ENCODE measurements at regions not wholly inside any gene's neighbourhood (a gene's known extent, or its start where the extent isn't known, plus 50 kb on each side); places are given as distances from the start of the nearest gene placed in this dataset.

- no peak for FAIRE-seq
- DNase-seq (ENCODE audit: low spot score): peak; percentile 74
Measured at GRCh38 chr6:11366183-11366933, 133.9 kb upstream of the NEDD9 start.

DNA sequence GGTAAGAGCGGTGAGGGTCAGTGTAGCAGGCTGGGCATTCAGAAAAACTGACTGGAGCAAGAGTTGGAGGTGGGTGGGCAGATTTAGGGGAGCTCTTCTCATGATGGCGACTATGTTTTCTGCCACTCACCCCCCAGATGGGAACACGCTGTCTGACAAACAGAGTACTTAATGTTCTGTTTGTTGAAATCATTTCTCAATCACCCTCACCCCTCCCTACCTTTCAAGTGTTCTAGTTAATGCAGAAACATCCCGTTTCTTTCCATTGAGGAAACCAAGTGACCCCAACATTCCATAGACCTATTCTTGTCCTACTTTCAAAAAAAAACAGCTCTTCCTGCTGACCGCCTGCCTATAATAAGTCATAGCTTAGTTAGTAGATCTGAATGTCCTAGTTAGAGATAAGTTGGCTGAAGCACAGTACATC is 132.5 kb upstream of the NEDD9 start:
- FAIRE-seq: no peak
- peak; percentile 15 for DNase-seq (ENCODE audit: low spot score)

- FAIRE-seq: no peak
Measured at GRCh38 chr6:11363881-11364576, 131.6 kb upstream of the NEDD9 start.

DNA sequence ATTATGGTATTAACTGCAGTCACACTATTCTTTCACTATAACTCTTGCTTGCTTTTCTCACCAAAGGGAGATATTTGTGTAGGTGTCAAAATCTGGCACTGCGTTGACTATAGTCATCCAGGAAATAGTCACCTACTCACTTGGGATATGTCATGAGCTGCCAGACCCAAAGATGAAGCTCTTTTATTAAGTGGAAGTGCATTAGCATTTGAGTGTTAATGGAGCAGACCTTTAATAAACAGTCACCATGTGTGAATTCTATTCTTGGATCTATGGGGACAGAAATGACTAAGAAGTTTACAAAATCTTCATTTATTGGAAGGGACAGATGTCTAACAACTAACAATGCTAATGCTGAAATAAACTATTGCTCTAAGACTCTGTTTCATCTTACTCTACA is 130.1 kb upstream of the NEDD9 start:
- no peak for FAIRE-seq
- DNase-seq (ENCODE audit: low spot score): no peak

More at GRCh38 chr6:11363881-11364576, 131.6 kb upstream of the NEDD9 start:
- peak; percentile 48 for DNase-seq (ENCODE audit: low spot score)

GRCh38 chr6:11358904-11359830 is 126.7 kb upstream of the NEDD9 start:
- no peak for DNase-seq (ENCODE audit: low spot score)
- no peak for FAIRE-seq

DNA sequence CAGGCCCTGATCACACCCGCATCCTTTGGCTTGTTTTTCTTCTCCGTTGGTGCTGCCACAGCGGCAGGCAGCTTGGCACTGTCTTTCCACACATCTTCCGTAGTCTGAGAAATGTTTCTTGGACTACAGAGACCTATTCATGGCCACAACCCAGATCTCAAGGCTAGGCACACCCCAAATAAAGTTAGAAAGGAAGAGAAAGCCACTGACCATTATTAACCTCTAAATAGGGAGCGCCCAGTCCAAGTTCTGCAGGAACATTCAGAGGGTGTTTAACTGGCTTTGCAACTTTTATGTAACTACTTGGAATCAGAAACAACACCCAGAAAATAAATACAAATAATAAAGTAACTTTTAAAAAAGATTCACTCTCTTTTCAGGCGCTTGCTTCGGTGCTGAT is 124.8 kb upstream of the NEDD9 start:
- no peak for DNase-seq (ENCODE audit: low spot score)
- FAIRE-seq: no peak

DNA sequence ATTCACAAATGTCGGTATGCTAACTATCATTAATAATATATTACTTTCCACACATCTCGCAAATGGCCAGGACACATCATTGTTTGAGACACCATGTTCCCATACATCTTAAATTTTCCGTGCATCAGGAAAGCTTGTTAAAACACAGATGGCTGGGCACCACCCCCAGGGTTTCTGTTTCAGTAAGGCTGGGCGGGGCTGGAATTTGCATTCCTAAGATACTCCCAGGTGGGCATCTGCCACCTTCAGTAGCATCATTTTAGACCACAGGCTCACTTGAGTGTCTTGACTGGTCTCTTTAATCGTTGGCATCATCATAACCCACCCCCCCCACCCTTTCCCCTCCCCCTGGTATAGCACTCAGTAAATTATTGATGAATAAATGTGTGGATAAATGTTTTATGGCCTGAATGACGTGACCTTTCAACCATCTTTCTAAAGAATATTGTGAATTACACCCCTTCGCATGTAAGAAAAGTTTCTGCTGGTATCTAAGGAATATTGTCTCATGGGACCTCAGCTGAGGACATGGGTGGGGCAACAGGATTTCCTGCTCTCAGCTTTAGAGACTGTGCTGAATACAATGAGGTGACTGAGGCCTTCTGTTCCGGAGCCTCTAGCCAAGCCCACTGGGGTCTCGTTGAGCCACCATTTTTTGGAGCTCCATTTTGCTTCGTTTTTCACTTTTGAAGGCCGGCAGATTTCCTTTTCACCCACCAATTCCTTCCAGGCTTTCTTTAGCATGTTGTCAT is 124.1 kb upstream of the NEDD9 start:
- DNase-seq (ENCODE audit: low spot score) (no peak), FAIRE-seq (no peak)

- FAIRE-seq (no peak), DNase-seq (ENCODE audit: low spot score) (no peak)
Measured at GRCh38 chr6:11353921-11354389, 121.5 kb upstream of the NEDD9 start.

- no peak for FAIRE-seq
- no peak for DNase-seq (ENCODE audit: low spot score)
Measured at GRCh38 chr6:11350294-11350693, 117.8 kb upstream of the NEDD9 start.

DNA sequence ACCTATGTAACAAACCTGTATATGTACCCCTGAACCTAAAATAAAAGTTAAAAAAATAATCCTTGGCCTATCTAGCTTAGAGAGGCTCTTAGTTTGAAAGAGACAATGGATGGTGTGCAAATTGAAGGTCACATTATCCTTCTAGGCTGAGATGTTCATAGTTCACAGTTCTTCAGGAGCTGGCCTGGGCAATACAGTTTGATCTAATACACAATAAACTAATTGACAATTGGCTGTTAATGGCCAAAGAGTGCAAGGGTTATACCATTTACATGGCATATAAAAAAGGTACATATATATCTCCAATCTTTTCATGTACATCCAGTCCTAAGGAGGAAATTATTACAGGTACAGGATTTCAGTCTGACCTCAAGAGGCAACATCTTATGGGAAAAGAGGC is 117.4 kb upstream of the NEDD9 start:
- no peak for DNase-seq (ENCODE audit: low spot score)

DNA sequence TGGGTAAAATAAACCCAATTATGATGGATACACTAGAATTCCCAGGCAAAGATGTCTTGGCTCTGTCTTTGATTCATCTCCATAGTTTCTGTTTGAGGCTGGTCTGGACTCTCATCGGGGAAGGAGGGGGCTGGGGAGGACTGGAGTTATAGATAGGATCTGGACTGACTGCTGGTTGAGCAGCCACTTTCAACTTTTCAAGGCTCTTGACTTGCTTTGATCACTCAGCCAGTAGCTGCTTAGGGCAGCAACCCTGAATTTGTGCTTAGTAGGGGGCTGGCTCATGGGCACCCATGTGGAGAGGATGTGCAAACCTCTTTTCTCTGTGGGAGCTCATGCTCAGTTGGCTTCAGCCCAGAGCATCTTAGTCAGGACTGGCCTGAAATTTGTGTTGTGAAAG is 114.0 kb upstream of the NEDD9 start:
- FAIRE-seq (no peak), DNase-seq (ENCODE audit: low spot score) (peak; percentile 35)

More for the DNA sequence above, 117.4 kb upstream of the NEDD9 start:
- FAIRE-seq: no peak

- FAIRE-seq (no peak), DNase-seq (ENCODE audit: low spot score) (no peak)
Measured at GRCh38 chr6:11345536-11345935, 113.1 kb upstream of the NEDD9 start.

DNA sequence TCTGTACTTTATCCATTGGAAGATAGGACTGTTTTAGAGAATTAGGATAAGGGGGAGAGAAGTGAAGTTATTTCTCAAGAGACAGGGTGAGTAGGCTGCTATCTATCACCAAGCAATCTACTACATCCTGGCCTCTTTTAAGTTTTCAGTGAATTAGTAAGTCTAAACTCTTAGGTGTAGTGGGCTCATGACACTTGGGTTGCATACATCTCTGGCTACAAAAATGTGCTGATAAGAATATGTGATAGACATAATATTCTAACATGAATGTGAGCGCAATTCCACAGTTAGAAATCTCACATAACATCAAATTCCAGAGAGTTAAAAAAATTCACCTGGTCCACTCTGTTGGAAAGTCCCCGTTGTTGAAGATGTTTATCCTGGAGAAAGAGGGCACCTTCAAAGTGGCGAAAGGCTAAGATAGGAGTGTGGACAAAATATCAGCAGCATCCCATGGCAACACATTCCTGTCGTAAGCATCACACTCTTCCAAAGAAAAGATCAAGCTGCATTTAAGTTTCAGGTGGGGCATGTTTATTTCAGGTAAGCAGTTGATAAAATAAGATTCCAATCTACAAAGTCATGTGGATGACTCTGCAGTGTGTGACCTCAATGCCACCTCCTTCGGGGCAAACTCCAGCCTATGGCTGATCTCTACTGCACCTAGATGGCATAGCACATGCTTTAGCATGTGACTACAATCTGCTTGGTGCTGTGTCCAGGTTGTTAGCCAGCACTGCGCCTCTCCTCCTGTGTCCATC is 111.7 kb upstream of the NEDD9 start:
- DNase-seq (ENCODE audit: low spot score) (peak; percentile 74), FAIRE-seq (no peak)

DNA sequence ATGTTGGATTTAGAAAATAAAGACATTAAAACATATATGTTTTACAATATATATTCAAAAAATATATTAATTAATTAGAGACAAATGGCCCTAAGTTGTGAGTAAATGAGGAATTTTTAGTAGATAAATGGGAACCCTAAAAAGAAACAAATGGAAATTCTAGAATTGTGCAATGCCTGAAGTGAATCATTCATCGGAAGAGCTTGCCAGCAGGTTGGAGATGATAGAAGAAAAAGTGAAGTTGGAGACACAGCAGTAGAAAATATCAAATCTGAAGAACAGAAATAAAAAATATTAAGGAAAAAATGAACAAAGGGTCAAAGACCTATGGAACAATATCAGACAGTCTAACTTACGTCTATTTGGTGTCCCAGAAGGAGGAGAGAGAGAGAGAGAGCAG is 109.4 kb upstream of the NEDD9 start:
- DNase-seq (ENCODE audit: low spot score) (no peak), FAIRE-seq (no peak)

- FAIRE-seq (no peak), DNase-seq (ENCODE audit: low spot score) (no peak)
Measured at GRCh38 chr6:11341303-11341702, 108.8 kb upstream of the NEDD9 start.

- FAIRE-seq: no peak
- DNase-seq (ENCODE audit: low spot score): no peak
Measured at GRCh38 chr6:11339380-11339779, 106.9 kb upstream of the NEDD9 start.

DNA sequence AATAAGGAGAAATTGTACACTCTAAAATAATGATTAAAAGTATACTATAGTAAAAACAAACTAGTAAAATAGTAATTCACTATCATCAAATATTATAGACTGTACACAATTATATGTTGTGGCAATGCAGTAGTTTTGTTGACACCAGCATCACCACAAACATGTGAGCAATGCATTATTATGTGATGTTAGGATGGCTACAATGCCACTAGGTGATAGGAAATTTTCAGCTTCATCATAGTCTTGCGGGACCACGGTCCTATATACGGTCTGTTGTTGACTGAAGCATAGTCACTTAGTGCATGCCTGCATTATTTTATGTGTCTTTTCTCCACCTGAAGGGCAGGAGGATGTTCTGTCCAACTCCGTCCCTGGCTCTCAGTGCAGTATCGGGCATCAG is 104.8 kb upstream of the NEDD9 start:
- no peak for DNase-seq (ENCODE audit: low spot score)

GRCh38 chr6:11335826-11336225 is 103.4 kb upstream of the NEDD9 start:
- DNase-seq (ENCODE audit: low spot score) (no peak), FAIRE-seq (no peak)

More for the DNA sequence above, 104.8 kb upstream of the NEDD9 start:
- no peak for FAIRE-seq

- DNase-seq (ENCODE audit: low spot score) (no peak), FAIRE-seq (no peak)
Measured at GRCh38 chr6:11333132-11333849, 100.8 kb upstream of the NEDD9 start.

DNA sequence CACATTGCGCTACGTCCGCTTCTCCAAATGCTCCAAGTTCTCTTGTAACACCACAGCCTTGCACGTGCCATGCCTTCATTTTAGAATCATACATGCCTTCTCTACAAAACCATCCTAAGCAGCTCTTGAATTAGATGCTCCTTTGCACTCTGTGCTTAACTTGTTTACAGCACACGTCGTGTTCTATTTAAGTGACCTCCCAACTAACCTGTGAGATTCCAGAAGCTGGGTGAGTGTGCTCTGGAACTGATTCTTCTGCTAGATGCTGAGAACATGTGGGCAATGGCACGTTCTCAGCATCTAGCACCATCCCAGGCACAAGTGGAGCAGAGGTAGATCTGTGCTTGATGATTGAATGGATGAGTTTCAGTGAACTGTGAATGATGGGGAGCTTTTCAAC is 100.0 kb upstream of the NEDD9 start:
- FAIRE-seq: no peak
- DNase-seq (ENCODE audit: low spot score): no peak
